ENCODE measurements at regions not wholly inside any gene's neighbourhood (a gene's known extent, or its start where the extent isn't known, plus 50 kb on each side); places are given as distances from the start of the nearest gene placed in this dataset.
A peak's percentile ranks its signal among the peaks of the same experiment; 100 is the strongest.

DNA sequence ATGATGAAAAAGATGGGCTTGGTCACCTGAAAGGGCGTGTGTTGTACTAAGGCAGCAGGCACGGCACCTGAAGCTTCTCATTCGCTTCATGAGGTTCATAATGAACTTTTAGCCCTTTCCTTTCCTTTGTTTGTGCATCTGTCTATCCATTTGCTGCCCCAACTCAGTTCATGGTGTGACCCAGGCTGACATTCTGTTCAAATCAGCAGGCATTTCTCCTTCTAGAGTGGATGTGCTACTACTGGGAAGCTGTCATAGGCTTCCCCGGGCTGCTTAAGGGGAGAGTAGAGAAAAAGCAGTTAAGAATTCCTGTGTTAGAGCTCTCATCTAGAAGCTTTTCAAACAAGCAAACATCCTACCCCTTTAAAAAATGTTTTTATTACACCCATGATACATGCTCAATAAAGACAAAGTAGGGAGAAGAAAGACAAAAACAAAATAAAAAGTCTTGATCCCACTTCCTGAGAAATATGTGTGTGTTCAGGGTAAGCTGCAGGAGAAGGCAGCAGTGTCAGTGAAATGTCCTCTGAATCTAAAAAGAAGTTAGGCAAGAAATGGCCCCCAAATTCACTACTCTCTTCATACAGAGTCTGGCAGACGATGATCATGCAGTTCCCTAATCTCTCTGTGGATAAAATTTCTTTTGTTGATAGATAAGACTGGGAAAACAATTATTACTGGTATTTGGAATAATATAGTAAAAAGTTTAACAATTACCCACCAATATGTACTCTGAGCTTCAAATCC, 136.9 kb upstream of the PFN2 start:
- Histone ChIP-seq H3K23me2 (ENCODE audit: low read depth, low read length) (no peaks in the 10 kb centered on the region), H3K9ac (replicated peaks in 1 of 4; ENCODE audit: extremely low read depth in 1 of 4, low read depth in 3 of 4, low read length in 3 of 4) (no peak overlapping the region), H2BK12ac (ENCODE audit: low read depth, low read length) (no peak overlapping the region), H2BK15ac (ENCODE audit: low read length) (no peak overlapping the region), H2AK5ac (ENCODE audit: low read depth, low read length) (no peak overlapping the region), H3K79me2 (ENCODE audit: control insufficient read depth in 1 of 2, insufficient read depth in 2 of 2, low read length in 2 of 2) (no peaks in the 10 kb centered on the region), H3K36me3 (ENCODE audit: control insufficient read depth in 2 of 4, insufficient read depth in 4 of 4, low read length in 3 of 4) (no peaks in the 10 kb centered on the region), H3K56ac (replicated peaks; ENCODE audit: insufficient read length, low read depth, low read length) (no peak overlapping the region), H3K9me3 (ENCODE audit: insufficient read depth in 2 of 2, low read depth in 1 of 2, low read length in 1 of 2) (no peaks in the 10 kb centered on the region), H3K27me3 (replicated peaks in 1 of 4; ENCODE audit: control insufficient read depth in 3 of 4, extremely low read depth in 1 of 4, insufficient read depth in 3 of 4, low read length in 3 of 4) (no peaks in the 10 kb centered on the region), H2BK120ac (replicated peaks; ENCODE audit: low read depth, low read length) (no peak overlapping the region), H2BK5ac (ENCODE audit: low read depth, low read length) (no peak overlapping the region), H3K4me2 (ENCODE audit: insufficient read depth in 1 of 2, low read depth in 2 of 2, low read length in 2 of 2) (no peak overlapping the region; a peak in 1 of 4 replicates), H2BK20ac (ENCODE audit: low read length) (no peak overlapping the region), H3K14ac (ENCODE audit: insufficient read length) (no peak overlapping the region), H3K79me1 (ENCODE audit: low read depth, low read length) (no peaks in the 10 kb centered on the region), H3K18ac (ENCODE audit: extremely low read depth, low read length) (no peak overlapping the region), H4K20me1 (replicated peaks in 1 of 2; ENCODE audit: control insufficient read depth in 1 of 2, insufficient read depth in 2 of 2, low read length in 2 of 2) (no peaks in the 10 kb centered on the region), H3K4me1 (replicated peaks in 1 of 4; ENCODE audit: control insufficient read depth in 3 of 4, insufficient read depth in 4 of 4, low read length in 3 of 4) (peaks cover 0 to 11% (median 9%) of the 10 kb centered on the region in 4 experiments; a peak in 4 of 7 replicates), H3K4me3 (ENCODE audit: extremely low read depth in 1 of 4, insufficient read depth in 2 of 4, low read depth in 3 of 4, low read length in 4 of 4) (no peak overlapping the region), H3K27ac (ENCODE audit: low read depth, low read length) (no peak overlapping the region), H2AFZ (ENCODE audit: low read length) (peak overlapping the region; percentile 0; the same call in 1 of the 2 replicates), H3K23ac (ENCODE audit: insufficient read length) (no peak overlapping the region), H4K5ac (ENCODE audit: insufficient read length, low read depth, low read length) (no peak overlapping the region), H3K4ac (replicated peaks; ENCODE audit: insufficient read length, low read depth, low read length) (no peak overlapping the region), H4K91ac (replicated peaks; ENCODE audit: insufficient read length, low read length) (no peak overlapping the region), H4K8ac (ENCODE audit: extremely low read depth, insufficient read depth, low read length) (no peak overlapping the region)
- DNase-seq (ENCODE audit: low read depth in 1 of 2, low spot score in 2 of 2) (no peak), FAIRE-seq (no peak)
- CTCF ChIA-PET (ENCODE audit: partially characterized antibody) = interaction anchor here (0.6 to 1.7 kb wide), 7 partner anchors 11 to 171 kb away, joined by 3 to 4 read pairs (median 3); no protein-coding TSS in a partner anchor
- WGBS, 2 experiments (ENCODE audit: extremely low coverage in 1 of 2, insufficient coverage in 1 of 2, insufficient read length in 1 of 2, insufficient replicate concordance in 2 of 2, low coverage in 1 of 2, low lambda C conversion rate in 2 of 2, missing lambda C conversion rate in 1 of 2) = 83% methylated on average over 5 of the region's 5 CpGs; no CpG with 5 or more reads in 1 of the 2 experiments
- POLR2A ChIA-PET (ENCODE audit: partially characterized antibody) = interaction anchor here (1.0 to 1.5 kb wide), 3 partner anchors 20 to 72 kb away, joined by 3 to 4 read pairs (median 3); no protein-coding TSS in a partner anchor
- no peak for TF ChIP-seq RAD21 (IDR thresholded peaks at IDR 0.05 in 1 of 2, conservative IDR thresholded peaks at IDR 0.05 in 1 of 2; ENCODE audit: low read depth in 2 of 2, low read length in 2 of 2)
- TF ChIP-seq TAF7 (optimal IDR thresholded peaks at IDR 0.05; ENCODE audit: borderline replicate concordance, low read depth, low read length) = no peak
- TF ChIP-seq TCF12 (IDR thresholded peaks at IDR 0.05; ENCODE audit: low read depth, low read length) = no peak
- no peak for TF ChIP-seq NRF1 (IDR thresholded peaks at IDR 0.05; ENCODE audit: low read depth, low read length)
- no peak for TF ChIP-seq HDAC2 (IDR thresholded peaks at IDR 0.05; ENCODE audit: borderline replicate concordance in 1 of 2, low read depth in 2 of 2, low read length in 2 of 2)
- TF ChIP-seq MAFK (IDR thresholded peaks at IDR 0.05; ENCODE audit: low read depth, low read length) = no peak
- TF ChIP-seq, protein P1, sequence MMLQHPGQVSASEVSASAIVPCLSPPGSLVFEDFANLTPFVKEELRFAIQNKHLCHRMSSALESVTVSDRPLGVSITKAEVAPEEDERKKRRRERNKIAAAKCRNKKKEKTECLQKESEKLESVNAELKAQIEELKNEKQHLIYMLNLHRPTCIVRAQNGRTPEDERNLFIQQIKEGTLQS (IDR thresholded peaks at IDR 0.05; ENCODE audit: insufficient read depth, low read depth, low read length) = no peak
- no peak for TF ChIP-seq POU5F1 (IDR thresholded peaks at IDR 0.05; ENCODE audit: low read depth, low read length)
- TF ChIP-seq BRCA1 (IDR thresholded peaks at IDR 0.05; ENCODE audit: low read depth, low read length) = no peak
- no peak for TF ChIP-seq BACH1 (IDR thresholded peaks at IDR 0.05; ENCODE audit: low read length)
- TF ChIP-seq POLR2AphosphoS5 (IDR thresholded peaks at IDR 0.05; ENCODE audit: low read depth, low read length) = no peak
